Esophagus muscularis mucosa (tissue), 3 donors: ENCODE measurements at regions not wholly inside any gene's neighbourhood (a gene's known extent, or its start where the extent isn't known, plus 50 kb on each side); places are given as distances from the start of the nearest gene placed in this dataset.

Experiments used
- POLR2A ChIP-seq: fragments of 450-650 bp; IDR thresholded peaks from one replicate; pipeline ENCODE4 v1.6.1; 2017; ENCODE audit warnings: antibody characterized with exemption, moderate library complexity, mild to moderate bottlenecking, low read depth
- TF ChIP-seq, protein P1 (sequence below), 3 experiments: fragments of 200-600 bp in 2 of 3; fragments of 450-650 bp in 1 of 3; sonication (generic) in 2 of 3; IDR thresholded peaks; one replicate each; pipeline ENCODE4 v1.5.1; 2017 to 2019; ENCODE audit warnings: antibody characterized with exemption in 3 of 3, mild to moderate bottlenecking in 2 of 3, moderate library complexity in 1 of 3

DNA sequence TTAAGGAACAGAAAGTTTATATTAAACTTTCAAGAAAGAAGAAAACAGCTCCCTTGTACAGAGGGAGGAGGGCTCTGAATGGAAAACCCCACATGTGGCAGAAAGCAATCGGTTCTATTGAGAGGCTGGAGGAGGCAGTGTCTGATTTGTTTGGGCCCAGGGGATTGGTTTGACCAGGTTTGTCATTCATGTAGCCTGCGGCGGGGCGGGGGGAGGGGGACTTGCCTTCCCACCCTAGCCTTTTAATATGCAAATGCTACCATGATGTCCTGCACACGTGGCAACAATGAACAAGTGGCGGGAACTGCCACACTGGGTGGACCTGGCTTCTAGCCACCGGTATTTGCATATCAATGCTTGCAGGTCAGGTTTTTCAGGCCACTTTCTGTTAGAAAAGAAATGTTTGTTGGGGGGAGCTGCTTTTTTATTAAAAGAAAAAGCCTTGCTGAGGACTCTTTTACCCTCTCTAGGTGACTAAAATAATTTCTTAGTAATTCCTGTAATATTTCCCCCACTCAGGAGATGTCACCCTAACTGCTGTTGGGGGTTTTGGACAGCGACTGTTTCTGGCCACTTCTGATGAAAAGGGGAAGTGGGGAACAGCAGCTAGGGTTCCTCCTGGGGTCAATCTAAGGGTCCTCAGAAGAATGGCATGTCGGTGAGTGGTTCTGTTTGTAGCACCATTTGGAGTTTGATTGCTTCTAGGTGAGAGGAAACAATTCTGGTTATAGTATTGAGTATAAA, 691.2 kb downstream of the TBL1XR1 start:
- TF ChIP-seq, protein P1, sequence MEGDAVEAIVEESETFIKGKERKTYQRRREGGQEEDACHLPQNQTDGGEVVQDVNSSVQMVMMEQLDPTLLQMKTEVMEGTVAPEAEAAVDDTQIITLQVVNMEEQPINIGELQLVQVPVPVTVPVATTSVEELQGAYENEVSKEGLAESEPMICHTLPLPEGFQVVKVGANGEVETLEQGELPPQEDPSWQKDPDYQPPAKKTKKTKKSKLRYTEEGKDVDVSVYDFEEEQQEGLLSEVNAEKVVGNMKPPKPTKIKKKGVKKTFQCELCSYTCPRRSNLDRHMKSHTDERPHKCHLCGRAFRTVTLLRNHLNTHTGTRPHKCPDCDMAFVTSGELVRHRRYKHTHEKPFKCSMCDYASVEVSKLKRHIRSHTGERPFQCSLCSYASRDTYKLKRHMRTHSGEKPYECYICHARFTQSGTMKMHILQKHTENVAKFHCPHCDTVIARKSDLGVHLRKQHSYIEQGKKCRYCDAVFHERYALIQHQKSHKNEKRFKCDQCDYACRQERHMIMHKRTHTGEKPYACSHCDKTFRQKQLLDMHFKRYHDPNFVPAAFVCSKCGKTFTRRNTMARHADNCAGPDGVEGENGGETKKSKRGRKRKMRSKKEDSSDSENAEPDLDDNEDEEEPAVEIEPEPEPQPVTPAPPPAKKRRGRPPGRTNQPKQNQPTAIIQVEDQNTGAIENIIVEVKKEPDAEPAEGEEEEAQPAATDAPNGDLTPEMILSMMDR (IDR thresholded peaks at IDR 0.05): no peak
- TF ChIP-seq POLR2A: no peak
